Gastrocnemius medialis (tissue), 4 donors: ENCODE measurements at regions not wholly inside any gene's neighbourhood (a gene's known extent, or its start where the extent isn't known, plus 50 kb on each side); places are given as distances from the start of the nearest gene placed in this dataset.

Source experiments
- ATAC-seq, 2 donors: fragments of 150-250 bp; one replicate each; pipeline ENCODE4 v1.9.1; 2016
- DNase-seq, 2 donors: peaks; one replicate each; pipeline ENCODE4 v3.0.0-alpha.2; 2019
- H3K27ac ChIP-seq, 4 donors: fragments of 200-600 bp; sonication (generic); 1 replicate in 1 of 4; 2 replicates in 3 of 4; pipeline ENCODE4 v1.5.1; 2016 to 2018; ENCODE audit warnings: mild to moderate bottlenecking in 2 of 4, moderate library complexity in 1 of 4
- H3K27me3 ChIP-seq, 3 donors: fragments of 200-600 bp; sonication (generic) in 2 of 3; 1 replicate in 1 of 3; 2 replicates in 2 of 3; pipeline versions ENCODE4 v1.5.1 to v1.6.0; 2016 to 2019; ENCODE audit warnings: mild to moderate bottlenecking in 1 of 3, moderate library complexity in 1 of 3
- H3K36me3 ChIP-seq, 2 donors: fragments of 200-600 bp; sonication (generic) in 1 of 2; one replicate each; pipeline ENCODE4 v1.5.1; 2017 to 2018
- H3K4me1 ChIP-seq, 2 donors: fragments of 200-600 bp; sonication (generic) in 1 of 2; one replicate each; pipeline ENCODE4 v1.5.1; 2016 to 2017; ENCODE audit warnings: mild to moderate bottlenecking in 2 of 2
- H3K4me3 ChIP-seq, 4 donors: fragments of 200-600 bp; sonication (generic) in 3 of 4; 1 replicate in 1 of 4; 2 replicates in 3 of 4; pipeline ENCODE4 v1.5.1; 2016 to 2019; ENCODE audit warnings: mild to moderate bottlenecking in 2 of 4
- H3K9me3 ChIP-seq, 3 donors: fragments of 200-600 bp; sonication (generic) in 2 of 3; 1 replicate in 1 of 3; 2 replicates in 2 of 3; pipeline ENCODE4 v1.5.1; 2016 to 2019
- CTCF ChIP-seq, 5 experiments: fragments of 450-650 bp in 3 of 5; fragments of 200-600 bp in 2 of 5; sonication (generic) in 2 of 5; IDR thresholded peaks in 4 of 5; conservative IDR thresholded peaks in 1 of 5; 1 replicate in 4 of 5; 2 replicates in 1 of 5; pipeline ENCODE4 v1.5.1; 2016 to 2019; ENCODE audit warnings: antibody characterized with exemption in 5 of 5, mild to moderate bottlenecking in 3 of 5, moderate library complexity in 3 of 5
- POLR2A ChIP-seq, 2 donors: fragments of 450-650 bp; IDR thresholded peaks; one replicate each; pipeline ENCODE4 v1.6.1; 2017; ENCODE audit warnings: antibody characterized with exemption in 2 of 2, mild to moderate bottlenecking in 2 of 2, moderate library complexity in 2 of 2
- in situ Hi-C, 4 donors: fragments of 200-750 bp; cut with MboI; loops; one replicate each; pipeline versions ENCODE4 v1.15.0 to v1.8.0; 2017; ENCODE audit warnings: low sequenced_read_pairs in 4 of 4
- intact Hi-C: fragments of 100-400 bp; cut with DNase I; formaldehyde crosslinking; loops from one replicate; pipeline ENCODE4 v1.15.1; 2023; ENCODE audit warnings: low total_unique reads

GRCh38 chrX:25277574-25277973 lies 261.8 kb upstream of the ARX start:
- Histone ChIP-seq H3K4me1 (no peaks in the 10 kb centered on the region), H3K27ac (no peak overlapping the region), H3K36me3 (no peaks in the 10 kb centered on the region), H3K9me3 (no peaks in the 10 kb centered on the region), H3K4me3 (no peak overlapping the region), H3K27me3 (no peaks in the 10 kb centered on the region)
- TF ChIP-seq CTCF (IDR thresholded peaks at IDR 0.05 in 4 of 5, conservative IDR thresholded peaks at IDR 0.05 in 1 of 5) = no peak
- in situ Hi-C loops = no loop called here
- ATAC-seq (no peak), DNase-seq (no peak)
- intact Hi-C loops = loop anchor here (10.0 kb wide), 1 partner anchor 83 kb away; no protein-coding TSS in a partner anchor

GRCh38 chrX:25275159-25275558 lies 259.4 kb upstream of the ARX start:
- TF ChIP-seq CTCF (IDR thresholded peaks at IDR 0.05 in 4 of 5, conservative IDR thresholded peaks at IDR 0.05 in 1 of 5) = peak in 4 of 5 experiments; percentile 16 to 25 (median 20)
- TF ChIP-seq POLR2A (IDR thresholded peaks at IDR 0.05) = no peak
- in situ Hi-C loops = no loop called here

GRCh38 chrX:25241461-25241860 lies 225.7 kb upstream of the ARX start:
- intact Hi-C loops = no loop called here
- no peaks in the 10 kb centered on the region for H3K4me1 ChIP-seq
- TF ChIP-seq POLR2A (IDR thresholded peaks at IDR 0.05) = no peak
- no peak for TF ChIP-seq CTCF (IDR thresholded peaks at IDR 0.05 in 4 of 5, conservative IDR thresholded peaks at IDR 0.05 in 1 of 5)
- no peak for DNase-seq
- no peaks in the 10 kb centered on the region for H3K27me3 ChIP-seq
- no peak overlapping the region for H3K27ac ChIP-seq
- ATAC-seq = no peak
- in situ Hi-C loops = no loop called here
- no peak overlapping the region for H3K4me3 ChIP-seq
- no peaks in the 10 kb centered on the region for H3K36me3 ChIP-seq
- no peaks in the 10 kb centered on the region for H3K9me3 ChIP-seq

More at GRCh38 chrX:25275159-25275558, 259.4 kb upstream of the ARX start:
- Histone ChIP-seq H3K27ac (no peak overlapping the region), H3K36me3 (no peaks in the 10 kb centered on the region), H3K4me3 (no peak overlapping the region), H3K9me3 (no peaks in the 10 kb centered on the region), H3K27me3 (no peaks in the 10 kb centered on the region), H3K4me1 (no peaks in the 10 kb centered on the region)
- no peak for DNase-seq
- intact Hi-C loops = loop anchor here (10.0 kb wide), 1 partner anchor 80 kb away; no protein-coding TSS in a partner anchor
- peak in 1 of 2 donors; percentile 58 for ATAC-seq

- intact Hi-C loops = no loop called here
- Histone ChIP-seq H3K27me3 (no peaks in the 10 kb centered on the region), H3K4me1 (no peaks in the 10 kb centered on the region), H3K27ac (no peak overlapping the region), H3K9me3 (no peaks in the 10 kb centered on the region), H3K36me3 (no peaks in the 10 kb centered on the region), H3K4me3 (no peak overlapping the region)
- ATAC-seq (no peak), DNase-seq (no peak)
- TF ChIP-seq CTCF (IDR thresholded peaks at IDR 0.05 in 4 of 5, conservative IDR thresholded peaks at IDR 0.05 in 1 of 5) = no peak
- no peak for TF ChIP-seq POLR2A (IDR thresholded peaks at IDR 0.05)
- in situ Hi-C loops = no loop called here
Observed at GRCh38 chrX:25226151-25226550, 210.4 kb upstream of the ARX start.

GRCh38 chrX:25219480-25219879 lies 203.7 kb upstream of the ARX start:
- in situ Hi-C loops = no loop called here

More at GRCh38 chrX:25219480-25219879, 203.7 kb upstream of the ARX start:
- no peak overlapping the region for H3K4me3 ChIP-seq
- DNase-seq (no peak), ATAC-seq (peak in 1 of 2 donors; percentile 81)
- TF ChIP-seq POLR2A (IDR thresholded peaks at IDR 0.05) (no peak), CTCF (IDR thresholded peaks at IDR 0.05 in 4 of 5, conservative IDR thresholded peaks at IDR 0.05 in 1 of 5) (no peak)
- H3K9me3 ChIP-seq = no peaks in the 10 kb centered on the region
- no peaks in the 10 kb centered on the region for H3K36me3 ChIP-seq
- intact Hi-C loops = no loop called here
- H3K27me3 ChIP-seq = no peaks in the 10 kb centered on the region
- H3K27ac ChIP-seq = peak overlapping the region in 1 of 4 donors; percentile 50
- H3K4me1 ChIP-seq = peaks cover 0 to 6% of the 10 kb centered on the region in 2 donors
